ENCODE measurements at regions not wholly inside any gene's neighbourhood (a gene's known extent, or its start where the extent isn't known, plus 50 kb on each side); places are given as distances from the start of the nearest gene placed in this dataset.
A peak's percentile ranks its signal among the peaks of the same experiment; 100 is the strongest.

GRCh38 chr13:44176173-44176572 is 197.5 kb upstream of the SERP2 start:
- Mint-ChIP-seq H3K27ac (no peak overlapping the region), H3K9me3 (no peaks in the 10 kb centered on the region), H3K4me1 (ENCODE audit: low read depth in 2 of 2) (no peaks in the 10 kb centered on the region), H3K4me3 (no peak overlapping the region), H3K36me3 (ENCODE audit: insufficient read depth) (no peaks in the 10 kb centered on the region), H3K27me3 (peaks cover 10 to 36% of the 10 kb centered on the region in 2 donors)
- no peak for DNase-seq
- no peak for ATAC-seq (replicated peaks)

GRCh38 chr13:44180876-44181536 is 192.6 kb upstream of the SERP2 start:
- no peak overlapping the region for H3K4me3 Mint-ChIP-seq
- H3K9me3 Mint-ChIP-seq: no peaks in the 10 kb centered on the region
- DNase-seq (no peak), ATAC-seq (replicated peaks) (no peak)
- no peaks in the 10 kb centered on the region for H3K36me3 Mint-ChIP-seq (ENCODE audit: insufficient read depth)
- H3K27ac Mint-ChIP-seq: no peak overlapping the region
- no peaks in the 10 kb centered on the region for H3K4me1 Mint-ChIP-seq (ENCODE audit: low read depth in 2 of 2)
- peaks cover 9 to 37% of the 10 kb centered on the region in 2 donors for H3K27me3 Mint-ChIP-seq

GRCh38 chr13:44181931-44182330 is 191.7 kb upstream of the SERP2 start:
- H3K27ac Mint-ChIP-seq: no peak overlapping the region
- no peak for ATAC-seq (replicated peaks)
- DNase-seq: no peak
- H3K36me3 Mint-ChIP-seq (ENCODE audit: insufficient read depth): no peaks in the 10 kb centered on the region
- H3K27me3 Mint-ChIP-seq: peaks cover 5 to 33% of the 10 kb centered on the region in 2 donors
- H3K9me3 Mint-ChIP-seq: no peaks in the 10 kb centered on the region
- H3K4me3 Mint-ChIP-seq: no peak overlapping the region
- no peaks in the 10 kb centered on the region for H3K4me1 Mint-ChIP-seq (ENCODE audit: low read depth in 2 of 2)

- DNase-seq: no peak
- Mint-ChIP-seq H3K9me3 (no peaks in the 10 kb centered on the region), H3K27ac (no peak overlapping the region), H3K36me3 (ENCODE audit: insufficient read depth) (no peaks in the 10 kb centered on the region), H3K4me3 (no peak overlapping the region), H3K27me3 (peaks cover 0 to 17% of the 10 kb centered on the region in 2 donors), H3K4me1 (ENCODE audit: low read depth in 2 of 2) (no peaks in the 10 kb centered on the region)
- ATAC-seq (replicated peaks): no peak
Measured at GRCh38 chr13:44184740-44185139, 188.9 kb upstream of the SERP2 start.

- H3K36me3 Mint-ChIP-seq (ENCODE audit: insufficient read depth): no peaks in the 10 kb centered on the region
- no peak overlapping the region for H3K4me3 Mint-ChIP-seq
- peaks cover 0 to 9% of the 10 kb centered on the region in 2 donors for H3K4me1 Mint-ChIP-seq (ENCODE audit: low read depth in 2 of 2)
- H3K27ac Mint-ChIP-seq: no peak overlapping the region
- H3K9me3 Mint-ChIP-seq: no peaks in the 10 kb centered on the region
- DNase-seq: no peak
- ATAC-seq (replicated peaks): no peak
- peaks cover 0 to 4% of the 10 kb centered on the region in 2 donors for H3K27me3 Mint-ChIP-seq
Measured at GRCh38 chr13:44188257-44188656, 185.4 kb upstream of the SERP2 start.

- no peak for ATAC-seq (replicated peaks)
- H3K27ac Mint-ChIP-seq: no peak overlapping the region
- no peak for DNase-seq
- no peaks in the 10 kb centered on the region for H3K36me3 Mint-ChIP-seq (ENCODE audit: insufficient read depth)
- H3K4me1 Mint-ChIP-seq (ENCODE audit: low read depth in 2 of 2): peaks cover 0 to 9% of the 10 kb centered on the region in 2 donors
- H3K4me3 Mint-ChIP-seq: no peak overlapping the region
- H3K27me3 Mint-ChIP-seq: no peaks in the 10 kb centered on the region
- H3K9me3 Mint-ChIP-seq: no peaks in the 10 kb centered on the region
Measured at GRCh38 chr13:44189085-44189484, 184.5 kb upstream of the SERP2 start.

- H3K36me3 Mint-ChIP-seq (ENCODE audit: insufficient read depth): no peaks in the 10 kb centered on the region
- H3K27me3 Mint-ChIP-seq: no peaks in the 10 kb centered on the region
- H3K4me1 Mint-ChIP-seq (ENCODE audit: low read depth in 2 of 2): peaks cover 6 to 16% of the 10 kb centered on the region in 2 donors
- H3K9me3 Mint-ChIP-seq: no peaks in the 10 kb centered on the region
- no peak overlapping the region for H3K4me3 Mint-ChIP-seq
- ATAC-seq (replicated peaks) (no peak), DNase-seq (no peak)
- H3K27ac Mint-ChIP-seq: no peak overlapping the region
Measured at GRCh38 chr13:44191103-44191502, 182.5 kb upstream of the SERP2 start.

GRCh38 chr13:44191504-44192171 is 182.0 kb upstream of the SERP2 start:
- peak; percentile 8 to 23 (median 9) for DNase-seq
- Mint-ChIP-seq H3K27me3 (no peaks in the 10 kb centered on the region), H3K27ac (peak overlapping the region in 1 of 2 donors; percentile 41), H3K4me1 (ENCODE audit: low read depth in 2 of 2) (peaks cover 9 to 20% of the 10 kb centered on the region in 2 donors), H3K4me3 (no peak overlapping the region), H3K36me3 (ENCODE audit: insufficient read depth) (no peaks in the 10 kb centered on the region), H3K9me3 (no peaks in the 10 kb centered on the region)
- peak; percentile 78 for ATAC-seq (replicated peaks)

- Mint-ChIP-seq H3K9me3 (no peaks in the 10 kb centered on the region), H3K4me3 (no peak overlapping the region)
Measured at GRCh38 chr13:44193731-44194130, 179.9 kb upstream of the SERP2 start.

GRCh38 chr13:44195245-44195644 is 178.4 kb upstream of the SERP2 start:
- peak overlapping the region; percentile 2 to 7 for H3K27ac Mint-ChIP-seq
- H3K27me3 Mint-ChIP-seq: no peaks in the 10 kb centered on the region
- H3K4me3 Mint-ChIP-seq: no peak overlapping the region
- H3K9me3 Mint-ChIP-seq: no peaks in the 10 kb centered on the region
- no peak for DNase-seq
- H3K4me1 Mint-ChIP-seq (ENCODE audit: low read depth in 2 of 2): peaks cover 9 to 20% of the 10 kb centered on the region in 2 donors
- no peak for ATAC-seq (replicated peaks)
- H3K36me3 Mint-ChIP-seq (ENCODE audit: insufficient read depth): no peaks in the 10 kb centered on the region

More at GRCh38 chr13:44193731-44194130, 179.9 kb upstream of the SERP2 start:
- Mint-ChIP-seq H3K27me3 (no peaks in the 10 kb centered on the region), H3K27ac (peak overlapping the region in 1 of 2 donors; percentile 26), H3K4me1 (ENCODE audit: low read depth in 2 of 2) (peaks cover 9 to 20% of the 10 kb centered on the region in 2 donors), H3K36me3 (ENCODE audit: insufficient read depth) (no peaks in the 10 kb centered on the region)
- DNase-seq: no peak
- ATAC-seq (replicated peaks): no peak

- Mint-ChIP-seq H3K27ac (peak overlapping the region; percentile 16 to 20), H3K27me3 (no peaks in the 10 kb centered on the region), H3K36me3 (ENCODE audit: insufficient read depth) (no peaks in the 10 kb centered on the region), H3K4me3 (no peak overlapping the region), H3K4me1 (ENCODE audit: low read depth in 2 of 2) (peaks cover 9 to 19% of the 10 kb centered on the region in 2 donors), H3K9me3 (no peaks in the 10 kb centered on the region)
- DNase-seq (no peak), ATAC-seq (replicated peaks) (no peak)
Measured at GRCh38 chr13:44196196-44196751, 177.3 kb upstream of the SERP2 start.

- Mint-ChIP-seq H3K4me1 (ENCODE audit: low read depth in 2 of 2) (peaks cover 9 to 11% of the 10 kb centered on the region in 2 donors), H3K4me3 (no peak overlapping the region), H3K9me3 (no peaks in the 10 kb centered on the region), H3K27ac (no peak overlapping the region), H3K27me3 (no peaks in the 10 kb centered on the region), H3K36me3 (ENCODE audit: insufficient read depth) (no peaks in the 10 kb centered on the region)
- no peak for ATAC-seq (replicated peaks)
- DNase-seq: no peak
Measured at GRCh38 chr13:44197791-44198770, 175.5 kb upstream of the SERP2 start.

GRCh38 chr13:44198826-44199225 is 174.8 kb upstream of the SERP2 start:
- no peak for ATAC-seq (replicated peaks)
- H3K4me1 Mint-ChIP-seq (ENCODE audit: low read depth in 2 of 2): peaks cover 9 to 11% of the 10 kb centered on the region in 2 donors
- no peaks in the 10 kb centered on the region for H3K36me3 Mint-ChIP-seq (ENCODE audit: insufficient read depth)
- H3K27ac Mint-ChIP-seq: no peak overlapping the region
- no peaks in the 10 kb centered on the region for H3K9me3 Mint-ChIP-seq
- DNase-seq: no peak
- peaks cover 0 to 2% of the 10 kb centered on the region in 2 donors for H3K27me3 Mint-ChIP-seq
- H3K4me3 Mint-ChIP-seq: no peak overlapping the region

Data from effector memory CD8-positive, alpha-beta T cell (primary cell).